SJSA1 (cell line): ENCODE measurements at regions not wholly inside any gene's neighbourhood (a gene's known extent, or its start where the extent isn't known, plus 50 kb on each side); places are given as distances from the start of the nearest gene placed in this dataset.
"Not testable (repeated sequence)": the region's sequence is repeated elsewhere in the genome, so short reads cannot be mapped to it uniquely, and the experiment has no call there.

Source experiments
- DNase-seq, 2 experiments: peaks; one replicate each; pipeline ENCODE4 v3.0.0-alpha.2; 2015 to 2020; ENCODE audit warnings: low spot score in 2 of 2, low read depth in 1 of 2
- H3K27ac ChIP-seq: fragments of 250-450 bp; sonication (Bioruptor Pico); 2 replicates; pipeline ENCODE4 v1.5.1; 2020; ENCODE audit warnings: mild to moderate bottlenecking, moderate library complexity
- H3K27me3 ChIP-seq: fragments of 250-450 bp; sonication (Bioruptor Pico); replicated peaks from 2 replicates; pipeline ENCODE4 v1.5.1; 2020; ENCODE audit warnings: mild to moderate bottlenecking, moderate library complexity
- H3K36me3 ChIP-seq: fragments of 250-450 bp; sonication (Bioruptor Pico); 2 replicates; pipeline ENCODE4 v1.5.1; 2020; ENCODE audit warnings: mild to moderate bottlenecking
- H3K4me1 ChIP-seq: fragments of 250-450 bp; sonication (Bioruptor Pico); replicated peaks from 2 replicates; pipeline ENCODE4 v1.6.1; 2021; ENCODE audit warnings: mild to moderate bottlenecking
- H3K4me3 ChIP-seq: fragments of 250-450 bp; sonication (Bioruptor Pico); 2 replicates; pipeline ENCODE4 v1.5.1; 2020; ENCODE audit warnings: mild to moderate bottlenecking
- H3K9me3 ChIP-seq: fragments of 250-450 bp; sonication (Bioruptor Pico); replicated peaks from 2 replicates; pipeline ENCODE4 v1.5.1; 2020; ENCODE audit warnings: mild to moderate bottlenecking

GRCh38 chr1:81738875-81739274 lies 61.9 kb upstream of the ADGRL2 start:
- Histone ChIP-seq H3K9me3 (no peaks in the 10 kb centered on the region), H3K4me3 (no peak overlapping the region), H3K4me1 (no peaks in the 10 kb centered on the region), H3K36me3 (no peaks in the 10 kb centered on the region), H3K27ac (no peak overlapping the region), H3K27me3 (no peaks in the 10 kb centered on the region)
- DNase-seq, result no peak

DNA sequence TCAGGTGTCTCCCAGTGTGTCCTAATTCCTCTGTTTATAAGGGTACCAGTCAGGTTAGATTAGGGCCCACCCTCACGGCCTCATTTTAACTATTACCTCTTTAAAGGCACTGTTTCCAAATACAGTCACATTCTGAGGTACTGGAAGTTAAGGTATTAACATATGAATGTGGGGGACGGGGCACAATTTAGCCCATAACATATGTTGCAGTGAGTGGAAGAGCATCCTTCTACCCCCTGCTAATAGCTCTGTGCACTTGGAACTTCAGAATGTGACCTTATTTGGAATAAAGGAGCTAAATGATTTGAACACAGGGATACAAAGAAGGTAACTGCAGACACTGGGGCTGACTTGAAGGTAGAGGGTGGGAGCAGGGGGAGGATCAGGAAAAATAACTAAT lies 67.3 kb upstream of the ADGRL2 start:
- no peaks in the 10 kb centered on the region for H3K9me3 ChIP-seq
- no peak overlapping the region for H3K27ac ChIP-seq
- no peak overlapping the region for H3K4me3 ChIP-seq
- no peak for DNase-seq
- no peaks in the 10 kb centered on the region for H3K27me3 ChIP-seq
- no peaks in the 10 kb centered on the region for H3K36me3 ChIP-seq
- no peaks in the 10 kb centered on the region for H3K4me1 ChIP-seq

GRCh38 chr1:81731989-81732388 lies 68.7 kb upstream of the ADGRL2 start:
- Histone ChIP-seq H3K36me3 (no peaks in the 10 kb centered on the region), H3K4me1 (no peaks in the 10 kb centered on the region), H3K27me3 (no peaks in the 10 kb centered on the region), H3K9me3 (no peaks in the 10 kb centered on the region), H3K4me3 (no peak overlapping the region), H3K27ac (no peak overlapping the region)
- DNase-seq, result no peak

DNA sequence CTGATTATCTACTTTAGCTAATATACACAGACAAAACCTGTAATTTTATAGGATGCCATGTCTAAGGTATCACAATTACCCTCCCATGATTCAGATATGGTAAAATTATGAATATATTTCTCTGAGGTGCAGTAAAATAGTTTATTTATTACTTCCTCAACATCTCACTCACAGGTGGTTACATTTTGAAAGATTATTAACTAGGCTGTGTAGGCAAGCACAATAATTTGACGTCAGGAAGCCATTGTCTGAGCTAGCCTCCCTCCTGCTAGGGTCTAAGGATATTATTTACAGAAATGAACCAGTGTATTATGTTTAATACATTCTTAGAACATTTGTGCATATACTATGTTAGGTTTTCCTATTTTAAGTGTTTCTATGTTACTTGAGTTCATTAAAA lies 69.9 kb upstream of the ADGRL2 start:
- no peak overlapping the region for H3K27ac ChIP-seq
- no peak for DNase-seq
- no peak overlapping the region for H3K4me3 ChIP-seq
- no peaks in the 10 kb centered on the region for H3K4me1 ChIP-seq
- H3K27me3 ChIP-seq, result no peaks in the 10 kb centered on the region
- H3K36me3 ChIP-seq, result no peaks in the 10 kb centered on the region
- no peaks in the 10 kb centered on the region for H3K9me3 ChIP-seq

GRCh38 chr1:81730299-81730698 lies 70.4 kb upstream of the ADGRL2 start:
- H3K27ac ChIP-seq, H3K27me3 ChIP-seq, H3K4me3 ChIP-seq, DNase-seq, H3K9me3 ChIP-seq, H3K4me1 ChIP-seq, H3K36me3 ChIP-seq: not testable (repeated sequence)

DNA sequence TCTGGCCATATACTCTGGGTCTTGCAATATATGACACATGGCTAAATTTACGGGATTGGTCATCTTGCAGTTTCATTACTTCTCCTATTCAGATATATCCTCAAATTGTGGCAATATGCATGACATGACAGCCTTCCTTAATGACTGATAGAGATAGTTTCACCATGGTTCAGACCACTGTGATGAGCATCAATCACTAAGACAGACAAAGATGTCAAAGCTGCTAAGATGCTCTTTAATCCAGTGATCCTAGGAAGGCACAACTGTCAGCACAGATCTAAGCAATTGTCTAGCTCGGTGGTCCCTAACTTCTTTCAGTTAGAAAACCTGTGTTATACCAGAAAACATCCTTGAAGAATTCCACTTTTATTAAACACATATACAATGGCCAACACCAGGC lies 70.9 kb upstream of the ADGRL2 start:
- H3K4me1 ChIP-seq, result no peaks in the 10 kb centered on the region
- no peak for DNase-seq
- no peaks in the 10 kb centered on the region for H3K36me3 ChIP-seq
- H3K27ac ChIP-seq, result no peak overlapping the region
- no peaks in the 10 kb centered on the region for H3K9me3 ChIP-seq
- H3K27me3 ChIP-seq, result no peaks in the 10 kb centered on the region
- H3K4me3 ChIP-seq, result no peak overlapping the region

DNA sequence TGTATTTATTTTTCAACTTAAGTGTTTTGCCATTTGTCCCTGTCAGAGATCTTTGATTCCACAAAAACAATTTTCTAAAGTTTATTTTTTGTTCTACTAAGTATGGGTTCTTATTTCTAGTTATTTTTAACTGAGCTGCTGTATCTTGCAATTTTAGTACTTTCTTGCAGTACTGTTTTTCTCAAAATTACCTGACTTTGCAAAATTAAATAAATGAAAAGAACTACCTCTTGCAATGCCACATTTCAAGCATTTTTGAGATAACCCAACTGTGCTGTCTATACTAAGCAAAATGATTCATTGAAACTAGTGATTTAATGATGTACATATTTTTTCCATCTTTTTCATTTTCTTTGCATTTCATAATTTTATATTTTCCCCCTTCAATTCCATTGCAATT lies 71.5 kb upstream of the ADGRL2 start:
- H3K27ac ChIP-seq, result no peak overlapping the region
- no peak overlapping the region for H3K4me3 ChIP-seq
- H3K9me3 ChIP-seq, result no peaks in the 10 kb centered on the region
- no peaks in the 10 kb centered on the region for H3K36me3 ChIP-seq
- no peak for DNase-seq
- H3K4me1 ChIP-seq, result no peaks in the 10 kb centered on the region
- H3K27me3 ChIP-seq, result no peaks in the 10 kb centered on the region

DNA sequence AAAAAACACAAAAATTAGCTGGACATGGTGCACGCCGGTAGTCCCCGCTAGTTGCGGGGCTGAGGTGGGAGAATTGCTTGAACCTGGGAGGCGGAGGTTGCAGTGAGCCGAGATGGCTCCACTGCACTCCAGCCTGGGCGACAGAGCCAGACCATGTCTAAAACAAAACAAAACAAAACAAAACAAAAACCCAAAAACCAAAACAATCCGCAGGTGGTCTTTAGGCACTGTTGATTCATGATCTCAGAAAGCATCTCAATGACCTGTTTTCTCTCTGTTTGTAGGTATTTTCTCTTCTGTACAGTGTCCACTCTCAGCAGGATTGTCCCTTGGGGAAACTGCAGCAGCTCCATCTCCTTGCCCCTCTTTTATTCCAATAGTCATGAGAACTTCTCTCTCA lies 74.9 kb upstream of the ADGRL2 start:
- Histone ChIP-seq H3K4me1 (no peaks in the 10 kb centered on the region), H3K27ac (no peak overlapping the region), H3K36me3 (no peaks in the 10 kb centered on the region), H3K4me3 (no peak overlapping the region), H3K27me3 (no peaks in the 10 kb centered on the region), H3K9me3 (no peaks in the 10 kb centered on the region)
- DNase-seq, result no peak

GRCh38 chr1:81722631-81723328 lies 78.0 kb upstream of the ADGRL2 start:
- H3K4me3 ChIP-seq, H3K27ac ChIP-seq, H3K9me3 ChIP-seq, H3K27me3 ChIP-seq, DNase-seq, H3K4me1 ChIP-seq, H3K36me3 ChIP-seq: not testable (repeated sequence)

- H3K36me3 ChIP-seq, H3K27ac ChIP-seq, DNase-seq: not testable (repeated sequence)
Measured at GRCh38 chr1:81720256-81720655, 80.5 kb upstream of the ADGRL2 start.

DNA sequence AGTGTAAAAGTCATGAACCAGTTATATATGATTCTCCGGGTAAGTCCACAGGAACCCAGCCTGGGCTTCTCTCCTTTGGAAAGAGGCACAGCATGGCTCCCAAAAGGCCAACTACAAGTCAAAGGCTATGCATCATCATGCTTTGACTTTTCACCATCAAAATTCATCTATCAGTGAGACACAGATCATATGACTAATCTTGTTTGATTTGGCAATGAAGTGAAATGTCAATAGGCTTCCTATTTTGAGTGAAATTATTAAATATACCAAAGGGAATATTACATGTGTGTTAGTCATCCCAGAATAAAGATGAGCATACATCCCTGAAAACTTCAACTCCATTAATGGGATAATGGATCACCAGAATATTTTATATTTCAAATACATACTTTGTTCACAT lies 83.5 kb upstream of the ADGRL2 start:
- Histone ChIP-seq H3K4me3 (no peak overlapping the region), H3K27me3 (no peaks in the 10 kb centered on the region), H3K27ac (no peak overlapping the region), H3K4me1 (no peaks in the 10 kb centered on the region), H3K9me3 (no peaks in the 10 kb centered on the region), H3K36me3 (no peaks in the 10 kb centered on the region)
- no peak for DNase-seq

More at GRCh38 chr1:81720256-81720655, 80.5 kb upstream of the ADGRL2 start:
- not testable (repeated sequence) for H3K27me3 ChIP-seq, H3K4me3 ChIP-seq, H3K4me1 ChIP-seq, H3K9me3 ChIP-seq

DNA sequence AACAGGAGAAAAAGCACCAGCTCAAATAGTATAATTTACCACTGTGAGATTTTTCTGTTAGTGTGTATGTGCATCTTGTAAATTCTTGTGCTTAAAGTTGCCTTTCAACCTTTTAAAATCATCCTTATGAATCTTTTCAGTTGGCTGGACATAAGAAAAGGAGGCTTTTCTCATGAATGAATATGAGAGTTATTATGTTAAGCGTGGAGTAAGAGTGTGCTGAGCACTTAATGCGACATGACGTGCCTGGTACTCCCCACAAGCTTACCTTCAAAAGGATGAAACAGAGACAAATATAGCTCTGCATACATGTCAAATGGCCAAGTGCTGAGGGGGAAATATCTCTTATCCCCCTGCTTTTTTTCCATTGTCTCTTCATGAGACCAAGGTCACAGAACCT lies 85.3 kb upstream of the ADGRL2 start:
- no peak overlapping the region for H3K4me3 ChIP-seq
- no peaks in the 10 kb centered on the region for H3K9me3 ChIP-seq
- DNase-seq, result no peak
- H3K36me3 ChIP-seq, result no peaks in the 10 kb centered on the region
- H3K4me1 ChIP-seq, result no peaks in the 10 kb centered on the region
- H3K27me3 ChIP-seq, result no peaks in the 10 kb centered on the region
- no peak overlapping the region for H3K27ac ChIP-seq

DNA sequence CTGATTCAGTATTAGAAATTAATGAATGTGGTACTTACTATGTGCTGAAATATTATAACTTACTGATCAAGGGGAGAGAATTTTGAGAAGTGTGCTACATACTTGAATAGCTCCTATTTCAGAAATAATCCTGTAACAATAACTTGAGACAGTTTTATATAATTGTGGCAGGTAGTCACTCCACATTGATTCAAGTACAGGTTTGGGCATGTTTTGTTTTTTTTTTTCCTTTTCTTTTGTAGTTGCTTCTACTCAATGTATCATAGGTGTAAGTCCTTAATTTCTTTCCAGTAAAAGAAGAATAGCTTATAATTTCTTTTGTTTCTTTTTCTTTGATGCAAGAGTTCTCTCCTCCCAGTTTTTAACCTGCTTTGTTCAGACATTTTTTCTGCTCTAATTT lies 86.1 kb upstream of the ADGRL2 start:
- H3K9me3 ChIP-seq, result no peaks in the 10 kb centered on the region
- H3K27me3 ChIP-seq, result no peaks in the 10 kb centered on the region
- no peaks in the 10 kb centered on the region for H3K36me3 ChIP-seq
- no peaks in the 10 kb centered on the region for H3K4me1 ChIP-seq
- H3K4me3 ChIP-seq, result no peak overlapping the region
- no peak overlapping the region for H3K27ac ChIP-seq
- DNase-seq, result no peak

GRCh38 chr1:81712425-81712824 lies 88.3 kb upstream of the ADGRL2 start:
- H3K4me1 ChIP-seq, result peaks cover 9% of the 10 kb centered on the region
- H3K36me3 ChIP-seq, result no peaks in the 10 kb centered on the region
- DNase-seq, result no peak
- H3K27ac ChIP-seq, result no peak overlapping the region
- no peaks in the 10 kb centered on the region for H3K9me3 ChIP-seq
- no peak overlapping the region for H3K4me3 ChIP-seq
- no peaks in the 10 kb centered on the region for H3K27me3 ChIP-seq

GRCh38 chr1:81710857-81711256 lies 89.9 kb upstream of the ADGRL2 start:
- DNase-seq, result no peak
- H3K4me1 ChIP-seq, result peaks cover 22% of the 10 kb centered on the region

More at GRCh38 chr1:81710857-81711256, 89.9 kb upstream of the ADGRL2 start:
- Histone ChIP-seq H3K27me3 (no peaks in the 10 kb centered on the region), H3K36me3 (no peaks in the 10 kb centered on the region), H3K27ac (no peak overlapping the region), H3K9me3 (no peaks in the 10 kb centered on the region), H3K4me3 (no peak overlapping the region)
